ENCODE measurements at regions not wholly inside any gene's neighbourhood (a gene's known extent, or its start where the extent isn't known, plus 50 kb on each side); places are given as distances from the start of the nearest gene placed in this dataset.
"Not testable (repeated sequence)": the region's sequence is repeated elsewhere in the genome, so short reads cannot be mapped to it uniquely, and the experiment has no call there.

GRCh38 chr6:134791243-134791843 is 158.6 kb downstream of the ALDH8A1 start:
- not testable (repeated sequence) for H3K27me3 ChIP-seq (ENCODE audit: control insufficient read depth in 5 of 5, insufficient read depth in 4 of 5, low read length in 5 of 5); H3K9ac ChIP-seq (ENCODE audit: low read length in 5 of 5); H3K4me3 ChIP-seq (ENCODE audit: low read depth in 1 of 5, low read length in 5 of 5); H3K27ac ChIP-seq (ENCODE audit: low read depth, low read length); H3K36me3 ChIP-seq (ENCODE audit: control insufficient read depth in 5 of 5, insufficient read depth in 5 of 5, low read length in 5 of 5); H3K4me1 ChIP-seq (ENCODE audit: control insufficient read depth in 5 of 5, insufficient read depth in 5 of 5, low read length in 5 of 5)
- H3K9me3 ChIP-seq (ENCODE audit: control insufficient read depth in 5 of 5, low read length in 5 of 5), result peaks cover 0 to 11% (median 8%) of the 10 kb centered on the region in 5 donors

- Histone ChIP-seq H3K36me3 (ENCODE audit: control insufficient read depth in 5 of 5, insufficient read depth in 5 of 5, low read length in 5 of 5) (no peaks in the 10 kb centered on the region), H3K9ac (ENCODE audit: low read length in 5 of 5) (no peak overlapping the region), H3K4me3 (ENCODE audit: low read depth in 1 of 5, low read length in 5 of 5) (no peak overlapping the region), H3K27ac (ENCODE audit: low read depth, low read length) (no peak overlapping the region), H3K27me3 (ENCODE audit: control insufficient read depth in 5 of 5, insufficient read depth in 4 of 5, low read length in 5 of 5) (no peaks in the 10 kb centered on the region), H3K9me3 (ENCODE audit: control insufficient read depth in 5 of 5, low read length in 5 of 5) (peaks cover 0 to 11% (median 8%) of the 10 kb centered on the region in 5 donors), H3K4me1 (ENCODE audit: control insufficient read depth in 5 of 5, insufficient read depth in 5 of 5, low read length in 5 of 5) (no peaks in the 10 kb centered on the region)
Measured at GRCh38 chr6:134787261-134787877, 162.5 kb downstream of the ALDH8A1 start.

- Histone ChIP-seq H3K27ac (ENCODE audit: low read depth, low read length) (no peak overlapping the region), H3K9me3 (ENCODE audit: control insufficient read depth in 5 of 5, low read length in 5 of 5) (peaks cover 2 to 5% (median 4%) of the 10 kb centered on the region in 5 donors), H3K36me3 (ENCODE audit: control insufficient read depth in 5 of 5, insufficient read depth in 5 of 5, low read length in 5 of 5) (no peaks in the 10 kb centered on the region), H3K4me1 (ENCODE audit: control insufficient read depth in 5 of 5, insufficient read depth in 5 of 5, low read length in 5 of 5) (no peaks in the 10 kb centered on the region), H3K27me3 (ENCODE audit: control insufficient read depth in 5 of 5, insufficient read depth in 4 of 5, low read length in 5 of 5) (no peaks in the 10 kb centered on the region), H3K4me3 (ENCODE audit: low read depth in 1 of 5, low read length in 5 of 5) (no peak overlapping the region), H3K9ac (ENCODE audit: low read length in 5 of 5) (no peak overlapping the region)
Measured at GRCh38 chr6:134784336-134784735, 165.6 kb downstream of the ALDH8A1 start.

GRCh38 chr6:134778431-134778830 is 171.5 kb downstream of the ALDH8A1 start:
- Histone ChIP-seq H3K27me3 (ENCODE audit: control insufficient read depth in 5 of 5, insufficient read depth in 4 of 5, low read length in 5 of 5) (no peaks in the 10 kb centered on the region), H3K4me1 (ENCODE audit: control insufficient read depth in 5 of 5, insufficient read depth in 5 of 5, low read length in 5 of 5) (no peaks in the 10 kb centered on the region), H3K9me3 (ENCODE audit: control insufficient read depth in 5 of 5, low read length in 5 of 5) (peaks cover 4 to 16% (median 9%) of the 10 kb centered on the region in 5 donors), H3K4me3 (ENCODE audit: low read depth in 1 of 5, low read length in 5 of 5) (no peak overlapping the region), H3K27ac (ENCODE audit: low read depth, low read length) (no peak overlapping the region), H3K9ac (ENCODE audit: low read length in 5 of 5) (no peak overlapping the region), H3K36me3 (ENCODE audit: control insufficient read depth in 5 of 5, insufficient read depth in 5 of 5, low read length in 5 of 5) (no peaks in the 10 kb centered on the region)

DNA sequence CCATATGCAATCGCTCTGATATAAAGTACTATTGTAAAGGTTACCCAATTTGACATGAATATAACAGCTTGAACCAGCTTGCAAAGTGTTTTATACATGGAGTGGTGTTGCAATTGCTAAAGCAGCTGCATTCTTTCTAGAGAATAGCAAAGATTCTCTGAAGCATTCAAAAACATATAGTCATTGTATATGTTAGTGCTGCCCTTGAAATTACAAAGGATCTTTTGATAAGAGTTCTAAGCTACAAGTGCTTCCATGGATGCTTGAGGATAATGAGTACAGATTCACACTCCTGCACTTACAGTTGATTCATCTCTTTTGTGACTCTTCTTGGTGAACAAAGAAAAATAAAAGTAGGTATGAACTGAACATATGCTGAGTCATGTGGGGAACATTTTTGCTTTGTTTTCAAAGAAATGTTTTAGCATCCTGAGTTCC is 175.7 kb downstream of the ALDH8A1 start:
- no peak overlapping the region for H3K9ac ChIP-seq (ENCODE audit: low read length in 5 of 5)
- H3K27ac ChIP-seq (ENCODE audit: low read depth, low read length), result no peak overlapping the region
- H3K36me3 ChIP-seq (ENCODE audit: control insufficient read depth in 5 of 5, insufficient read depth in 5 of 5, low read length in 5 of 5), result no peaks in the 10 kb centered on the region
- no peaks in the 10 kb centered on the region for H3K4me1 ChIP-seq (ENCODE audit: control insufficient read depth in 5 of 5, insufficient read depth in 5 of 5, low read length in 5 of 5)
- no peaks in the 10 kb centered on the region for H3K27me3 ChIP-seq (ENCODE audit: control insufficient read depth in 5 of 5, insufficient read depth in 4 of 5, low read length in 5 of 5)
- no peak overlapping the region for H3K4me3 ChIP-seq (ENCODE audit: low read depth in 1 of 5, low read length in 5 of 5)
- peaks cover 2 to 11% (median 3%) of the 10 kb centered on the region in 5 donors for H3K9me3 ChIP-seq (ENCODE audit: control insufficient read depth in 5 of 5, low read length in 5 of 5)

DNA sequence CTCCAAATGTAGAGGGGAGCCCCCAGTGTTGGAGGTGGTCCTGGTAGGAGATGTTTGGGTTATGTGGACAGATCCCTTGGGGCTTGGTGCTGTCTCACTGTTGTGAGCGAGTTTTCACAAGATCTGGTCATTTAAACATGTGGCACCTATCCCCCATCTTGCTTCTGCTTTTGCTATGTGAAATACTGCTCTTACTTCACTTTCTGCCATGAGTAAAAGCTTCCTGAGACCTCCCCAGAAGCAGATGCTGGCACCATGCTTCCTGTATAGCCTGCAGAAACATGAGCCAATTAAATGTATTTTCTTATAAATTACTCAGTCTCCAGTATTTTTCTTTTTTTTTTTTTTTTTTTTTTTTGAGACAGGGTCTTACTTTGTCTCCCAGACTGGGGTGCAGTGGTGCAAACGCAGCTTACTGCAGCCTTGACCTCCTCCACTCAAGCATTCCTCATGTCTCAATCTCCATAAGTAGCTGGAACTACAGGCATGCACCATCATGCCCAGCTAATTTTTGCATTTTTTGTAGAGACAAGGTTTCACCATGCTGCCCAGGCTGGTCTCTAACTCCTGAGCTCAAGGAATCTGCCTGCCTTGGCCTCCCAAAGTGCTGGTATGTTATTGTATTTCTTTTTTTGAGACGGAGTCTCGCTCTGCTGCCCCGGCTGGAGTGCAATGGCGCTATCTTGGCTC is 177.1 kb downstream of the ALDH8A1 start:
- Histone ChIP-seq H3K4me1 (ENCODE audit: control insufficient read depth in 5 of 5, insufficient read depth in 5 of 5, low read length in 5 of 5) (no peaks in the 10 kb centered on the region), H3K9ac (ENCODE audit: low read length in 5 of 5) (no peak overlapping the region), H3K27me3 (ENCODE audit: control insufficient read depth in 5 of 5, insufficient read depth in 4 of 5, low read length in 5 of 5) (no peaks in the 10 kb centered on the region), H3K9me3 (ENCODE audit: control insufficient read depth in 5 of 5, low read length in 5 of 5) (no peaks in the 10 kb centered on the region), H3K36me3 (ENCODE audit: control insufficient read depth in 5 of 5, insufficient read depth in 5 of 5, low read length in 5 of 5) (no peaks in the 10 kb centered on the region), H3K27ac (ENCODE audit: low read depth, low read length) (no peak overlapping the region), H3K4me3 (ENCODE audit: low read depth in 1 of 5, low read length in 5 of 5) (no peak overlapping the region)

- Histone ChIP-seq H3K4me3 (ENCODE audit: low read depth in 1 of 5, low read length in 5 of 5) (no peak overlapping the region), H3K36me3 (ENCODE audit: control insufficient read depth in 5 of 5, insufficient read depth in 5 of 5, low read length in 5 of 5) (no peaks in the 10 kb centered on the region), H3K27ac (ENCODE audit: low read depth, low read length) (no peak overlapping the region), H3K4me1 (ENCODE audit: control insufficient read depth in 5 of 5, insufficient read depth in 5 of 5, low read length in 5 of 5) (no peaks in the 10 kb centered on the region), H3K9me3 (ENCODE audit: control insufficient read depth in 5 of 5, low read length in 5 of 5) (peaks cover 0 to 2% (median 0%) of the 10 kb centered on the region in 5 donors), H3K9ac (ENCODE audit: low read length in 5 of 5) (no peak overlapping the region), H3K27me3 (ENCODE audit: control insufficient read depth in 5 of 5, insufficient read depth in 4 of 5, low read length in 5 of 5) (no peaks in the 10 kb centered on the region)
Measured at GRCh38 chr6:134768931-134769330, 181.0 kb downstream of the ALDH8A1 start.

DNA sequence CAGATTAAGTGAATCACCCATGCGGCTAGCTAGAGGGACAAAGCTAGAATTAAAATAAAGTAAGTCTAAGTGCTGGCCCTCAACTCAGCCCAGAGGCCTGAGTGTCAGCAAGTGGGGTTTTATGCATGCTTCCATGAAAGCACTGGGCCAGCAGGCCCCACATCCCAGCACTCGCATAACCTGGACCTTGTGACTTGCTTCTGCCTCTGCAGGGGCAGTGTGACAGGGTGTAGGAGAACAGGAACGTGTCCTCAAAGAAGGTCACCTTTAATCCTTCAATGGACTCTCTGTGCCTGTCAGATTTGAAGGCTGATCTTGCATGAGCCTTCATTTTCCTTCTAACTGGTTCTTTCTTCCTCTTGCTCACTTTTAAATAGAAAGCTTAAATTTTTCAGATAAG is 183.4 kb downstream of the ALDH8A1 start:
- no peaks in the 10 kb centered on the region for H3K4me1 ChIP-seq (ENCODE audit: control insufficient read depth in 5 of 5, insufficient read depth in 5 of 5, low read length in 5 of 5)
- no peaks in the 10 kb centered on the region for H3K36me3 ChIP-seq (ENCODE audit: control insufficient read depth in 5 of 5, insufficient read depth in 5 of 5, low read length in 5 of 5)
- H3K27me3 ChIP-seq (ENCODE audit: control insufficient read depth in 5 of 5, insufficient read depth in 4 of 5, low read length in 5 of 5), result no peaks in the 10 kb centered on the region
- no peak overlapping the region for H3K9ac ChIP-seq (ENCODE audit: low read length in 5 of 5)
- no peak overlapping the region for H3K4me3 ChIP-seq (ENCODE audit: low read depth in 1 of 5, low read length in 5 of 5)
- H3K27ac ChIP-seq (ENCODE audit: low read depth, low read length), result no peak overlapping the region
- peaks cover 0 to 6% (median 0%) of the 10 kb centered on the region in 5 donors for H3K9me3 ChIP-seq (ENCODE audit: control insufficient read depth in 5 of 5, low read length in 5 of 5)

DNA sequence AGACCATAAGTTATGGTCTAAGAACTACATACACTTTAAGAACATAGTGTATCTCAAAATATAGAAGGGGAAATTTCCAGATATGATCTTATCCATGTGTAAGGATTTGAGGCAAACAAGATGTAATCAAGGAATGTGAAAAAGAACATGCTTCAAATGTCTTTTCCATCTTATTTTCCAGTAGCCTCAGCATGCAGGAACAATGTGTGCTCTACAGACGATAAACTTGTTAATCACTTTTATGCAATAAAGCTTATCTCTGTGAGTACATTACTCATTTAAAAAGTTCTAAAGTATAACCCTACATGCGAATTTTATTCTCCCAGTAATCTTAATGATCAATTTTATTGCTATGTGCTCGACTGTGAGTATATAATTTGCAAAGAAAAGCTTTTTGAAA is 185.2 kb downstream of the ALDH8A1 start:
- Histone ChIP-seq H3K4me3 (ENCODE audit: low read depth in 1 of 5, low read length in 5 of 5) (no peak overlapping the region), H3K4me1 (ENCODE audit: control insufficient read depth in 5 of 5, insufficient read depth in 5 of 5, low read length in 5 of 5) (no peaks in the 10 kb centered on the region), H3K27me3 (ENCODE audit: control insufficient read depth in 5 of 5, insufficient read depth in 4 of 5, low read length in 5 of 5) (no peaks in the 10 kb centered on the region), H3K9ac (ENCODE audit: low read length in 5 of 5) (no peak overlapping the region), H3K9me3 (ENCODE audit: control insufficient read depth in 5 of 5, low read length in 5 of 5) (peaks cover 0 to 6% (median 0%) of the 10 kb centered on the region in 5 donors), H3K36me3 (ENCODE audit: control insufficient read depth in 5 of 5, insufficient read depth in 5 of 5, low read length in 5 of 5) (no peaks in the 10 kb centered on the region), H3K27ac (ENCODE audit: low read depth, low read length) (no peak overlapping the region)

- not testable (repeated sequence) for H3K27ac ChIP-seq (ENCODE audit: low read depth, low read length); H3K4me1 ChIP-seq (ENCODE audit: control insufficient read depth in 5 of 5, insufficient read depth in 5 of 5, low read length in 5 of 5); H3K4me3 ChIP-seq (ENCODE audit: low read depth in 1 of 5, low read length in 5 of 5); H3K27me3 ChIP-seq (ENCODE audit: control insufficient read depth in 5 of 5, insufficient read depth in 4 of 5, low read length in 5 of 5); H3K36me3 ChIP-seq (ENCODE audit: control insufficient read depth in 5 of 5, insufficient read depth in 5 of 5, low read length in 5 of 5); H3K9ac ChIP-seq (ENCODE audit: low read length in 5 of 5); H3K9me3 ChIP-seq (ENCODE audit: control insufficient read depth in 5 of 5, low read length in 5 of 5)
Measured at GRCh38 chr6:134763575-134763974, 186.3 kb downstream of the ALDH8A1 start.

Data from subcutaneous abdominal adipose tissue (tissue), 5 donors.